Thyroid gland (tissue), 4 donors: ENCODE measurements at regions not wholly inside any gene's neighbourhood (a gene's known extent, or its start where the extent isn't known, plus 50 kb on each side); places are given as distances from the start of the nearest gene placed in this dataset.

ENCODE experiments used
- DNase-seq, 2 donors: peaks; one replicate each; pipeline ENCODE4 v3.0.0-alpha.2; 2019
- H3K27ac ChIP-seq, 3 donors: fragments of 200-600 bp; sonication (generic); 1 replicate in 2 of 3; 2 replicates in 1 of 3; pipeline ENCODE4 v1.5.1; 2016 to 2019; ENCODE audit warnings: mild to moderate bottlenecking in 1 of 3, moderate library complexity in 1 of 3
- H3K27me3 ChIP-seq: fragments of 200-600 bp; sonication (generic); one replicate; pipeline ENCODE4 v1.5.1; 2019
- H3K36me3 ChIP-seq, 2 donors: fragments of 200-600 bp; sonication (generic); one replicate each; pipeline ENCODE4 v1.5.1; 2016 to 2019
- H3K4me1 ChIP-seq, 2 donors: fragments of 200-600 bp; sonication (generic); one replicate each; pipeline ENCODE4 v1.5.1; 2017 to 2019
- H3K4me3 ChIP-seq, 3 donors: fragments of 200-600 bp; sonication (generic); replicated peaks in 1 of 3; 1 replicate in 2 of 3; 2 replicates in 1 of 3; pipeline ENCODE4 v1.5.1; 2016; ENCODE audit warnings: mild to moderate bottlenecking in 1 of 3
- H3K9me3 ChIP-seq: fragments of 200-600 bp; sonication (generic); one replicate; pipeline ENCODE4 v1.5.1; 2017
- POLR2A ChIP-seq, 2 donors: fragments of 450-650 bp; IDR thresholded peaks; one replicate each; pipeline ENCODE4 v1.6.1; 2017; ENCODE audit warnings: antibody characterized with exemption in 2 of 2, mild to moderate bottlenecking in 2 of 2, moderate library complexity in 1 of 2
- WGBS, 2 donors: methylation state at CpG; one replicate each; pipeline ENCODE4 v1.1.5; 2017; 5-methylcytosine and 5-hydroxymethylcytosine counted together
- intact Hi-C: fragments of 100-400 bp; cut with DNase I; formaldehyde crosslinking; loops from one replicate; pipeline ENCODE4 v1.15.1; 2023
- TF ChIP-seq, protein P1 (sequence below), 6 experiments: fragments of 200-600 bp in 3 of 6; fragments of 450-650 bp in 3 of 6; sonication (generic) in 3 of 6; IDR thresholded peaks; one replicate each; pipeline ENCODE4 v1.5.1; 2016 to 2019; ENCODE audit warnings: antibody characterized with exemption in 6 of 6, mild to moderate bottlenecking in 2 of 6, inconsistent platforms in 1 of 6, moderate library complexity in 1 of 6

DNA sequence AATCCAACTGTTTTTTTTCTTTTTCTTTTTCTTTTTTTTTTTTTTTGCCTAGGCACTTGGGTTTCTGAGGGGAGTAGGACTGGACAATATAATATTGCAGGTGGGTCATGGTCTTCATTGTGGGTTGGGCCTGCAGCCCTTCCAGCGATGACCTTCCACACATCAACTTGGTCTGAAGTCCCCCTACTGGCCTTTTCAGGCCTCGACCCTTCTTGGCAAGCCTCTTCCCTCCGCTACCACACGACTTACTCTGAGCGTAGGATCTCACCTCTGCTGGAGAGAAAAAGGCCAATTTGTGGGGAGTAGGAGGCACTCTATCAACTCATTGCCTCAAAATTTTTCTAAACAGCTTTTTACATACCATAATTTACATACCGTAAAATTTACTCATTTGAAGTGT is 51.1 kb upstream of the GRIK3 start:
- no peaks in the 10 kb centered on the region for H3K27me3 ChIP-seq
- H3K4me3 ChIP-seq, result no peak overlapping the region
- no peaks in the 10 kb centered on the region for H3K9me3 ChIP-seq
- DNase-seq, result no peak
- no peak overlapping the region for H3K27ac ChIP-seq
- H3K36me3 ChIP-seq, result no peaks in the 10 kb centered on the region
- 53 to 57% methylated on average over 6 of the region's 6 CpGs for WGBS, 2 donors
- TF ChIP-seq, protein P1, sequence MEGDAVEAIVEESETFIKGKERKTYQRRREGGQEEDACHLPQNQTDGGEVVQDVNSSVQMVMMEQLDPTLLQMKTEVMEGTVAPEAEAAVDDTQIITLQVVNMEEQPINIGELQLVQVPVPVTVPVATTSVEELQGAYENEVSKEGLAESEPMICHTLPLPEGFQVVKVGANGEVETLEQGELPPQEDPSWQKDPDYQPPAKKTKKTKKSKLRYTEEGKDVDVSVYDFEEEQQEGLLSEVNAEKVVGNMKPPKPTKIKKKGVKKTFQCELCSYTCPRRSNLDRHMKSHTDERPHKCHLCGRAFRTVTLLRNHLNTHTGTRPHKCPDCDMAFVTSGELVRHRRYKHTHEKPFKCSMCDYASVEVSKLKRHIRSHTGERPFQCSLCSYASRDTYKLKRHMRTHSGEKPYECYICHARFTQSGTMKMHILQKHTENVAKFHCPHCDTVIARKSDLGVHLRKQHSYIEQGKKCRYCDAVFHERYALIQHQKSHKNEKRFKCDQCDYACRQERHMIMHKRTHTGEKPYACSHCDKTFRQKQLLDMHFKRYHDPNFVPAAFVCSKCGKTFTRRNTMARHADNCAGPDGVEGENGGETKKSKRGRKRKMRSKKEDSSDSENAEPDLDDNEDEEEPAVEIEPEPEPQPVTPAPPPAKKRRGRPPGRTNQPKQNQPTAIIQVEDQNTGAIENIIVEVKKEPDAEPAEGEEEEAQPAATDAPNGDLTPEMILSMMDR (IDR thresholded peaks at IDR 0.05), result no peak
- no peak for TF ChIP-seq POLR2A (IDR thresholded peaks at IDR 0.05)
- no peaks in the 10 kb centered on the region for H3K4me1 ChIP-seq
- intact Hi-C loops, result no loop called here

- 61 to 68% methylated on average over 3 of the region's 3 CpGs for WGBS, 2 donors
Measured at GRCh38 chr1:37089750-37090149, 55.4 kb upstream of the GRIK3 start.

GRCh38 chr1:37090671-37091070 is 56.4 kb upstream of the GRIK3 start:
- no peak for DNase-seq
- TF ChIP-seq POLR2A (IDR thresholded peaks at IDR 0.05), result no peak
- intact Hi-C loops, result no loop called here
- Histone ChIP-seq H3K36me3 (no peaks in the 10 kb centered on the region), H3K4me1 (no peaks in the 10 kb centered on the region), H3K27ac (no peak overlapping the region), H3K27me3 (no peaks in the 10 kb centered on the region), H3K4me3 (no peak overlapping the region), H3K9me3 (no peaks in the 10 kb centered on the region)
- WGBS, 2 donors, result 97% methylated on average over 2 of the region's 2 CpGs

More at GRCh38 chr1:37089750-37090149, 55.4 kb upstream of the GRIK3 start:
- intact Hi-C loops, result no loop called here
- no peak overlapping the region for H3K27ac ChIP-seq
- no peaks in the 10 kb centered on the region for H3K4me1 ChIP-seq
- no peaks in the 10 kb centered on the region for H3K9me3 ChIP-seq
- DNase-seq, result no peak
- H3K36me3 ChIP-seq, result no peaks in the 10 kb centered on the region
- H3K4me3 ChIP-seq, result no peak overlapping the region
- TF ChIP-seq, protein P1 (IDR thresholded peaks at IDR 0.05), result no peak
- TF ChIP-seq POLR2A (IDR thresholded peaks at IDR 0.05), result no peak
- no peaks in the 10 kb centered on the region for H3K27me3 ChIP-seq

- Histone ChIP-seq H3K9me3 (no peaks in the 10 kb centered on the region), H3K4me3 (no peak overlapping the region), H3K4me1 (no peaks in the 10 kb centered on the region), H3K36me3 (no peaks in the 10 kb centered on the region), H3K27me3 (no peaks in the 10 kb centered on the region), H3K27ac (no peak overlapping the region)
- 41 to 55% methylated on average over 1 of the region's 1 CpG for WGBS, 2 donors
- no peak for TF ChIP-seq POLR2A (IDR thresholded peaks at IDR 0.05)
- TF ChIP-seq, protein P1 (IDR thresholded peaks at IDR 0.05), result no peak
- no peak for DNase-seq
- intact Hi-C loops, result no loop called here
Measured at GRCh38 chr1:37092937-37093336, 58.6 kb upstream of the GRIK3 start.

DNA sequence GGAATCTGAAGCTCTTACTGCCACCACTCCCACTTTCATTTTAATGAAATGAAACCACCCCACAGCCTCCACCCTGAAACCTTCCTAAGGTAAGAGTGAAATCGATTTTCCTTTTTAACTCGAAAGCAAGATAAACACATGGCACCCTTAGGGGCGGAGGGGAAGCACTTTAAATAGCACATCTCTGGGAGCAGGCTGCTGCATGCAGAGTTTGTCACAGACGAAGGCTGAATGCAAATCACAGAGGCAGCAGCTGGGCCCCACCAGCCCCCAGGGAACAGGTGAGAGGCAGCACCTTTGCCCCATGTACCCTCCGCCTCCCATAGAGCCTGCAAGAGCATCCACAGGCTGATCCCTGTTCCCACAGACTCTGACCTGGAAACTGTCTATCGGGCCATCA is 60.0 kb upstream of the GRIK3 start:
- no peaks in the 10 kb centered on the region for H3K36me3 ChIP-seq
- WGBS, 2 donors, result 46 to 47% methylated on average over 5 to 6 of the region's 6 CpGs
- H3K27me3 ChIP-seq, result no peaks in the 10 kb centered on the region
- H3K27ac ChIP-seq, result no peak overlapping the region
- no peak for DNase-seq
- TF ChIP-seq, protein P1 (IDR thresholded peaks at IDR 0.05), result no peak
- no peak for TF ChIP-seq POLR2A (IDR thresholded peaks at IDR 0.05)
- H3K9me3 ChIP-seq, result no peaks in the 10 kb centered on the region
- no peaks in the 10 kb centered on the region for H3K4me1 ChIP-seq
- intact Hi-C loops, result no loop called here
- no peak overlapping the region for H3K4me3 ChIP-seq

GRCh38 chr1:37096523-37096922 is 62.2 kb upstream of the GRIK3 start:
- DNase-seq, result no peak
- H3K9me3 ChIP-seq, result no peaks in the 10 kb centered on the region
- no peaks in the 10 kb centered on the region for H3K36me3 ChIP-seq
- H3K27ac ChIP-seq, result no peak overlapping the region
- no peaks in the 10 kb centered on the region for H3K4me1 ChIP-seq
- no peak overlapping the region for H3K4me3 ChIP-seq
- WGBS, 2 donors, result 67 to 72% methylated on average over 6 of the region's 6 CpGs
- intact Hi-C loops, result no loop called here
- TF ChIP-seq POLR2A (IDR thresholded peaks at IDR 0.05), result no peak
- TF ChIP-seq, protein P1 (IDR thresholded peaks at IDR 0.05), result no peak
- no peaks in the 10 kb centered on the region for H3K27me3 ChIP-seq
